HG02938 (cell line): ENCODE measurements at regions not wholly inside any gene's neighbourhood (a gene's known extent, or its start where the extent isn't known, plus 50 kb on each side); places are given as distances from the start of the nearest gene placed in this dataset.
"Not testable (repeated sequence)": the region's sequence is repeated elsewhere in the genome, so short reads cannot be mapped to it uniquely, and the experiment has no call there.

Experiments used
- ATAC-seq: cut with Tn5 transposase; IDR thresholded peaks from one replicate; pipeline ENCODE4 v1.9.1; 2021; ENCODE audit warnings: mild to moderate bottlenecking, moderate library complexity; ENCODE audit not compliant: unreplicated experiment

DNA sequence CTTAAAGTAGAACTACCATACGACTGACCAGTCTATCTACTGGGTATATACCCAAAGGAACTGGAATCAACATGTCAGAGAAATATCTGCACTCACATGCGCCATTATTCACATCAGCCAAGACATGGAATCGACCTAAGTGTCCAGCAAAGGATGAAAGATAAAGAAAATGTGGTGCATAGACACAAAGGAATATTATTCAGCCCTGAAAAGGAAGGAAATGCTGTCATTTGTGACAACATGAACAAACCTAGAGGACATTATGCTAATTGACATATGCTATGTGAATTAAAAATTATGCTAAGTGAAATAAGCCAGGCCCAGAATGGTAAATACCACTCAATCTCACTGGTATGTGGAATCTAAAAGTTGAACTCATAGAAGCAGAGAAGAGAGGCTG lies 123.7 kb downstream of the KLF6 start:
- no peak for ATAC-seq

DNA sequence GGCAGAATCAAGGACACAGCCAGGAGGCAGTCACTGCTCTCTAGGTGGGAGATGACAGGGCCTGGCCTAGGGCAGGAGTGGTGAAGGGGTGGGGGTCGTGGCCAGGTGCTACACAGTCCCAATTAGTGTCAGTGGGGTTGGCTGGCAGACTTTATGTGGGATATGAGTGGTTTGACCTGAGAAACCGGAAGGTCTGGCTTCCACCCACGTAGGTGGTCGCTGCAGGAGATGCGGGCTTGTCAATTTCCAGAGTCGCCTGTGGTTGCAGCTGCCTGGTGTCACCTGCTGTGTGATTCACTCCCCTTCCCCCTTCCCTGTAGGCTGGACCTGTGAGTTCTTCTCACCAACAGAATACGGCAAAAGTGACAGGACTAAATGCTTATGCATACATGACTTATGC lies 124.3 kb downstream of the KLF6 start:
- no peak for ATAC-seq

DNA sequence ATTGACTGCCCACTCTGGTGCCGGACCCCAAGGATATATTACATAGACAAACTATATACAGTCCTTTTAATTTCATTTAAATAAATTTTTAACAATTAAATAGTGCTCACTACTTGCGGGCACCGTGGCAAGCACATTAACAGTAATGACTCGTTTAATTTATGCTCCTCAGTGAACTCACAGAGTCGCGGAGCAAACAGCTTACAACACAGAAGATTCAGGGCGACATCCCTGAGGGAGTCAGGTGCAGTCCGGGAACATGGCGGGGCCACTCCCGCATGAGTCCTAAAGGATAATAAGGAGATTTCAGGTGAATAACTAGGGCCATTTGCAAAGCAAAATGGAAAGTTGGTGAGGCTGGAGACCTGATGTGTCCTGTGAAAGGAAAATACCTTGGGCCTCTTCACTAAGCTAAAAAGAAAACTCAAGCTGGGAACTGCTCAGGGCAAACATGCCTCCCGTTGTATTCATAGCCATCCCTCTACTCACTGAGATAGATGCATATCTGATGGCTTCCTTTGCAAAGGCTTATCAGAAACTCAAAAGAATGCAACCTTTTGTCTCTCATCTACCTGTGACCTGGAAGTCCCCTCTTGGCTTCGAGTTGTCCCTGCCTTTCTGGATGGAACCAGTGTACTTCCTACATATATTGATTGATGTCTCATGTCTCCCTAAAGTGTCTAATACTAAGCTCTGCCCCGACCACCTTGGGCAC lies 125.6 kb downstream of the KLF6 start:
- ATAC-seq: no peak

DNA sequence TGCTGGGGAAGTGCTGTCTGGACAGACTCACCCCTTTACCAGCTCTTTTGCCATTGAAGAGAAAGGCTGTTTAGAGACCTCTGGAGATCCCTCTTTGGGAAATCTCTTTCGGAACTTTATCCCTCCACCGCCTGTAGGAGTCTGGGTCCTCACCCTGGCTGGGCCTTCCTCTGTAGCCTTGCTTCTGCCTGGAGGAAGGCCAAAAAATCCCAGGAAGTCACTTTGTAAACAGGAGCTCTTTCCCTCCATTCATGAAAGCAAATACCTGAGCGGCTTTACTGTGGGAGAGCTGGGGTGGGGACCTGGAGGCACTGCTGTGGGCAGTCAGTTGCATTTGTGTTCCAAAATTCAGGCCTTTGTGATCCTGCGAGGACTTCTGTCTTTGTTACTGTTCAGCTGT lies 126.2 kb downstream of the KLF6 start:
- ATAC-seq: no peak

DNA sequence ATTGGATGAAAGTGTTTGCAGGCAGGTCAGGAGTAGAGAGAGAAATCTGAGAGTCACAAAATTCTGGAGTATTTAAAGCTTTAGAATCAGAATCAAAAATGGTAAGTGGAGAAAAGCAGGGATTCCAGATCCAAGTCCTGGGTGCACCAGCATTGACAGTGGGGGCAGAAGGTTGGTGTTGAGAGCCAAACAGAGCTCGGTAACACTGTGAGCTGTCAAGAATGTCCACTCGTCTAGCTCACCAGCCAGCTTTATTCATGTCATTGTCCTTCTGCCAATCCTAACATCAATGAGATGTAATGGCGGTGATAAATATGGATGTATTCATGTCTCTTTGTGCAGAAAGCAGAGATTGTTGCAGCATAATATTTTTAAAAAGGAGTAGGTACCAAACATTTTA lies 128.8 kb downstream of the KLF6 start:
- ATAC-seq: no peak

DNA sequence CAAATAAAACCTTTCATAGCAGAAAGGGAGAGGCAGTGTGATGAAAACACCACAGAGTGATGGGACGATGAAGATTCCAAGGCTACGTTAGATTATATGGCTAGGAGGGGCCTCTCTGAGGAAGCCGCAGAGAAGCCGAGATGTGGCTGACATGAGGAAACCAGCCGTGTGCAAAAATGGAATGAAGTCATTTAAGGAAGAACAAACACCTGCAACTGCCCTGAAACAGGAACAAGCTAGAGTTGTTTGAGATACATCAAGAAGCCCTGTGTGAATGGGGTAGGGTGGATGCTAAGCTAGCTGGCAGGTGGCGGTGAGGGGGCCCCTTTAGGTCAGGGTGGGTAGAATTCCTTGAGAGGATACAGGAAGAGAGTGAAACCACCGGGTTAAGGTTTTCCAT lies 129.5 kb downstream of the KLF6 start:
- ATAC-seq: no peak

DNA sequence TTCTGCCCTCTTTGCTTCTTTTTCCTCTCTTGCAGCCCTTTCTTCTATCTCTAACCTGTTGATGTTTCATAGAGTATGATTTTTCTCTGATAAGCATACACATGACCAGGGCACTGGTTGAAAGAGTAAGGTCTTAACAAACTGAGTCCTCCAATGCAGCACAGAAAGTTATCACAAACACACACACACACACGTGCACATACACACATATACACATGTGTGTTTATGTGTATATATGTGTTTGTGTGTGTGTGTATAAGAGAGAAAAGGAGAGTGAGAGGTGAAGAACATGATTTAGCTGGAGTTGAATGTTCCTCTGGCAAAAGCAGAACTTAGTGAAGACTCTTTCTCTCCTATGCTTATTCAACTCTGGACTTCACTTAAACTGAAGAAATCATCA lies 130.0 kb downstream of the KLF6 start:
- ATAC-seq: no peak

DNA sequence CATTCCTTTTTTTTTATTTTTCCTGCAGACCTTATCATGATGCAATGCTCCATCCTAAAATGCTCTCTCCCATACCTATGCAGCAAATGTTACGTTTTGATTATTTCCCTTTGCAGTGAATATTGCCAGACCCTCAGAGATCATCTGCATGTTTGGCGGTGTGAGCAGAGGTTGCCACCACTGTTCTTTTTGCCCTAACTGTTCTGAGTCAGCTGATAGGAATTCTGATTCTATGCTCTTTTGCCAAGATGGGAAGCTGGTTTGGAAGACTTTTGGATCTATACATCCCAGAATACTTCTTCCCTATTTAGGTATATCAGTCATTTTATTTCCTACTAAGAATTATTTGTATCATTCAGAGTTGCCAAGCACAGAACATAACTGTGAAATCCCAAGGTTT lies 130.5 kb downstream of the KLF6 start:
- no peak for ATAC-seq

DNA sequence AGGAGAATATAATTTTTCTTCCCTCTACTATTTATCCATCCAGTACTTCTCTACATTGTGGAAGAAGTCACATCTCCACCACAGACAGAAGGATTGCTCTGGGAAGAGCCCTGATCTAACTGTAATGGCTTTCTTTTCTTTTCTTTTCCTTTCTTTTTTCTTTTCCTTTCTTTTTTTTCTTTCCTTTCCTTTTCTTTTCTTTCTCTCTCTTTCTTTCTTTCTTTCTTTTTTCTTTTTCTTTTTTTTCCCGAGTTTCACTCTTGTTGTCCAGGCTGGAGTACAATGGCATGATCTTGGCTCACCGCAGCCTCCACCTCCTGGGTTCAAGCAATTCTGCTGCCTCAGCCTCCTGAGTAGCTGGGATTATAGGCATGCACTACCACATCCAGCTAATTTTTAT lies 131.7 kb downstream of the KLF6 start:
- not testable (repeated sequence) for ATAC-seq

DNA sequence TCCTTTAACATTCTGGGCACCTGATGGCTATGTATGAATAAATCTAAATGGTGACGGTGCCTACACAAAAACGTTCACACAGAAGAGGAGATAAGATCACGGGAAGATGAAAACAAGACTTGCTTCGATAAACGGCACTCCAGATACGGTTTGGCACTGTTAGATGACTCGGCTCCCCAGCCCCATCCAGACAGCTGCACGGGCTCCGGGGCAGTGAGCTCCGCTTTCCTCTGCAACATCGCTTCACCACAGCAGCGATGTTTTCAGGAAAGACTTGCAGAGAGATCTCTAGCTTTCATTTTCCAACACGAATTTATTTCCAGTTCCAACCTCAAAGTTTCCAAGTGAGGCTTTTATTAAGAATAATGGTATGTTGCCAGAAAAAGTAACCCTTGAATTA lies 132.1 kb downstream of the KLF6 start:
- no peak for ATAC-seq

DNA sequence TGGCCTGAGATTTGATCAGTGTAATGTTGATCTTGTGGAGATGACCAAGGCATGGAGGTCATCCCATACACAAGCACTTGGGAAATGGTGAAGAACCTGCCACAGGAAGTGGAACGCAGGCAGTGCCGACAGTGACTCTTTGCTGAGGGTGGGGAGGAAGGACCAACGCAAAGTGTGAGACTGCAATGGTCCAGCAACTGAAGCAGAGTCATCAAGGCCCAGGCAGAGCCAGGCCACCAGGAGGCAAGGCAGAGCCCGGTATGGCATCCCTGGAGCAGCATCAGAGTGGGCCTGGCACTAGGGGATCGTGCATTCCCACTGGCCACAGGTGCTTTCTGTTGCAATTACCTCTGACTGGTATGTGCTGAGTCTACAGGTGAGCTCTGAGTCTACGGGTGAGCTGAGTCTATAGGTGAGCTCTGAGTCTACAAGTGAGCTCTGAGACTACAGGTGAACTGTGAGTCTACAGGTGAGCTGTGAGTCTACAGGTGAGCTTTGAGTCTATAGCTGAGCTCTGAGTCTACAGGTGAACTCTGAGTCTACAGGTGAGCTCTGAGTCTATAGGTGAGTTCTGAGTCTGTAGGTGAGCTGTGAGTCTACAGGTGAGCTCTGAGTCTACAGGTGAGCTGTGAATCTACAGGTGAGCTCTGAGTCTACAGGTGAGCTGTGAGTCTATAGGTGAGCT lies 132.9 kb downstream of the KLF6 start:
- ATAC-seq: no peak

DNA sequence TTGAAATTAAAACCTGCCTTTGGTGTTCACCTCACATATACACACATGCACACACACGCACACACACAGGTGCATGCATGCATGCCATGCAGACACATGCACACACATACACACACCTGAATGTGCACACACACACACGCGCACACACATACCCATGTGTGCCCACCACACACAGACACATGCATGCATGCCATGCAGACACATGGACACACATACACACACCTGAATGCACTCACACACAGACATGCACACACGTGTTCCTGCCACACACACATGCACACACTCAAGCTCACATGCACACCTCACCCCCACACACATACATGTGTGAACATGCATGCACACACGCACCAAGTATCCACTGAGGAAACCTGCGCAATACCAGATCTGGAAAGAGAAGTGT lies 136.4 kb downstream of the KLF6 start:
- no peak for ATAC-seq

DNA sequence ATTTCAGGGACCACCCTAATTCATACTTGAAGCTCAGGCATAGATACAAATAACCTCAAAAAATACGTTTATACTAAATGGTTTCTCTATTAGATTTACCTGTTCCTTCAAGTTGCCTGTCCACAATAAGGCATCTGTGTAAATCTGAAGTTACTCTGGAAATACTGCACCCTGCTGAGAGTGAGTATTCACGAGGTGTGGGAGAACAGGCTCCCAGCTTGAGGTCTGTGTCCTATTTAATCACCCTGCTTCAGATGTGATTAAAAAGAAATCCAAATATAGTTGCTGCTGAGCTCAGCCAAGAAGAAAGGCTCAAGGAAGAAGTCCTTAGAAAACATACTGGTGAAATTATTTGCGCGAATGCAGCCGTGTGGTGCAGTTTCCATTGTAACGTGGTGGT lies 136.8 kb downstream of the KLF6 start:
- ATAC-seq: no peak

DNA sequence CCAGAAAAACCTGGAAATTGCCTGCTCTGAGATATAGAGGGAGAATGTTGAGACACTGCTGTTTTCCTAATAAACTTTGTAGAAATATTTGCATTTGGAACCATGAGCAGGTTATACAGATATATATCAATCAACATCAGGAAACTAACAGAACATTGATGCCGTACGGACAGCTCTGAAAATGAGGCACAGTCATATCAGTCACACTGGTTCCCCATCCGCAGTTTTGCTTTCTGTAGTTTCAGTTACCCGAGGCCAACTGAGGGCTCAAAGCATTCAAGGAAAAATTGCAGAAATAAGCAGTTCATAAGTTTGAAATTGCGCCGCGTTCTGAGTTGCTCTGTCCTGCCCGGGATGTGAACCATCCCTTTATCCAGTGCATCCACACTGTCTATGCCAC lies 137.9 kb downstream of the KLF6 start:
- ATAC-seq: peak; percentile 72

DNA sequence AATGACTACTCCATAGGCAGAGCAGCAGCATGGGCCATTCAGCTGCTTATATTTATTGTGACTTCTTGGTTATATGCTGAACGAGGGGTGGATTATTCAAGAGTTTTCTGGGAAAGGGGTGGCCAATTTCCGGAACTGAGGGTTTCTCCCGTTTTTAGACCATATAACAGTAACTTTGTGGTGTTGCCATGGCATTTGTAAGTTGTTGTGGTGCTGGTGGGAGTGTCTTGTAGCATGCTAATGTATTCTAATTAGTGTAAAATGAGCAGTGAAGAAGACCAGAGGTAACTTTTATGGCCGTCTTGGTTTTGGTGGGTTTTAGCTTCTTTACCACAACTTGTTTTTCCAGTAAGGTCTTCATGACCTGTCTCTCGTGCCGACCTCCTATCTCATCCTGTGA lies 139.6 kb downstream of the KLF6 start:
- no peak for ATAC-seq

DNA sequence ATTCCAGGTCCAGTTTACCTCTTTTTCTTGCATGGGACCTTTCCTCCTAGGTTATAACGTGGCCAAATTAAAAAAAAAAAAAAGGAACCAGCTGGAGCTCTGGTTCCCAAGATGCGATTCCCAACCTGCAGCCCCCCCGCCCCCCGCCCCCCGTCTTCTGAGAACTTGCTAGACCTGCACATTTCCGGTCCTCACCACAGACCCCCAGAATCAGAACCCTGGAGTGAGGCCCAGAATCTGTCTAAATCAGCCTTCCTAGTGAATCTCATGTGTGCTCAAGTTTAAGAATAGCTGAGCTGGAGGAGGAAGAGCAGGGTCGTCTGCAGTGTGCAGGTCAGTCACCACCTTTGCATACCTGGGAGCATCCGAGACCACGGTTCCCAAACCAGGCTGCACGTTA lies 144.2 kb downstream of the KLF6 start:
- ATAC-seq: no peak

DNA sequence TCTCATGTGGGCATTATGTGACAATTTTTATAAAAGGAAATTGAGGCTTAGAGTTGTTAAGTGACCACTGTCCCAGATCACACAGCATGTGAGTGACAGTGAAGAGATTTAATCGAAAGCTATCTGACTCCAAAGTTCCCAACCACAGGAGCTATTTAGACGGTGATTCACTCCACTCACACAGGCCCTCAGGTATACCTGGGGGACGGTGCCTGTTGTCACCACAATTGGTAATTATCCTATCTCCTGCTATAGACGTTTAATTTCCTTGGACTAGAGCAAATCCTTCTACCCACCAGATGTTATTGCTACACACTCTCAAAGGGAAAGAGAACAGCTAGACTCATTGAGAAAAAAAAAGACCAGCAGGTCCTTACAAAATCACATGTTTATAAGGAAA lies 145.5 kb downstream of the KLF6 start:
- no peak for ATAC-seq

DNA sequence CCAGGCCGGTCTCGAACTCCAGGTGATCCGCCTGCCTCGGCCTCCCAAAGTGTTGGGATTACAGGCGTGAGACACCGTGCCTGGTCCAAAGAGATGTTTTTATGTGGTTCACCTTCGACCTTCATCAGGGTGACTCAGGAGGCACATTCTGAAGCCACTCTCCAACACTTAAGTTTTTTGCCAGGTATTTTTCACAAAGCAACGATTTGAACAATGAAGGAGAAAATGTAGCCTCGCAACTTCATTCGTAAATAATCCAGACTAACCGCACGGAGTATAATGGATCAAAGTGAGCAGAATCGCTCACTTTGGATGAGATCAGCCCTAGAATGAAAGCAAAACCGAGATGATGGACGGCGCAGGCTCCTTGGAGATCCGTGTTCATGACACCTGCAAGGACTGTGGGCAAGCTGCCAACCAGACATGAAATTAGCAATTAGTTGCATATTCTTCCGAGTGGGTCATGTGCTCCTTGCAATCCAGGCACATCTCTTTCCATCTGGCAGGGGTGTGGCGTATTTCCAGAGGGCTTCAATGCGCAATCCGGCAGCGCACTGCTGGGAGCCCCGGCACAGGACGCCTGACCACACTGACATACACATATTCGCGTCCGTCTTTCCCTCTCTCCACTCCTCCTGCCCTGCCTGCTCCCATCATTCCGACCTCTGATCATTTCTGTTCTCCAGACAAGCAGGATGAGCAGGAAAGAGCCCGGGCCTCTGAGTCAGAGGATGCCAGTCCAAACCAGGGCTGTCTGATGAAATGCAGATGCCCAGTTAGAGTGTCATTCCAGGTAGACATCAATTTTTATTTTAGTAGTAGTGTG lies 148.4 kb downstream of the KLF6 start:
- ATAC-seq: no peak

DNA sequence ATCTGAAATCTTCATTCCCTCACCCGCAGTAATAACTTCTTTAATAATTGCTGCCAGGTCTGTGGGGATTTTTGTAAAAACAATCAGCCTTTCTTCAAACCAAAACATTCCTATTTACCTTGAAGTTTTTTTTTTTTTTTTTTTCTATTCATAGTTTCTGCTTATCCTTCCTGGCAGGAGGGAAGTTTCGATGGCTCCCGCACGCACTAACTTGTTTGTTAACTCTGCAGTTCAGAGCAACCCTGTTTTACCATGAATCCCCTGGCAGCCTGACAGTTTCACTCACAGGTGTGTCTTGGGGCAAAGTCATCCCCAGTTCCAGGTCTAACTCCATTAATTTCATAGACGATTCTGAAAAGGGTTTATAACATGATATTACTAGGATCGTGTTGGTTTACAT lies 149.3 kb downstream of the KLF6 start:
- no peak for ATAC-seq

DNA sequence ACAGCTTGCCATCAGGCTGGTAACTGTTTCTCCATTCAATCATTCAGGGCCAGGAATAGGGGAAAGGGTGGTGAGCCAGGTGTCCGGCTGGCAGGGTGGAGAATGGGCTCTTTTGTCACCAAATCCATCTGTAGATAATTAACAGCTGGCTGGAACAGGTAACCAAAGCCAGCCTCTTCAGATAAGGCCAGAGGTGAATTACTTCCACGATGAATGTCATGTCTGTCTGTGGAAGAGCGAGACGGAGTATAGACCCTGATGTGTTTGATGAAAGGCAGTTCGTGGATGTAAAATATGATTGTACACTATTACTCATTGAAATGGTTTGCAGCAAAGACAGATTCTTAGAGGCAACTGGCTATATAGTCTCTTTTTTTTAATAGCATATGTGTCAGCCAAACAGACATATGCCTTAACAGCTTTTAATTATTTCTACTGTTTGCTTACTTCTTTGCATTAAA lies 149.8 kb downstream of the KLF6 start:
- no peak for ATAC-seq

DNA sequence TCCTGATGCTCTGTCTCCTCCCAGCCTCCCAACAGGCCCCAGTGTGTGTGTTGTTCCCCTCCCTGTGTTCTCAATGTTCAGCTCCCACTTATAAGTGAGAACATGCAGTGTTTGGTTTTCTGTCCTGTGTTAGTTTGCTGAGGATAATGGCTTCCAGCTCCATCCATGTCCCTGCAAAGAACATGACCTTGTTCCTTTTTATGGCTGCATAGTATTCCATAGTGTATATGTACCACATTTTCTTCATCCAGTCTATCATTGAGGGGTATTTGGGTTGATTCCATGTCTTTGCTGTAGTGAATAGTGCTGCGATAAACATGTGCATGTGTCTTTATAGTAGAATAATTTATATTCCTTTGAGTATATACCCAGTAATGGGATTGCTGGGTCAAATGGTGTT lies 150.4 kb downstream of the KLF6 start:
- not testable (repeated sequence) for ATAC-seq
